ENCODE measurements at regions not wholly inside any gene's neighbourhood (a gene's known extent, or its start where the extent isn't known, plus 50 kb on each side); places are given as distances from the start of the nearest gene placed in this dataset.

- Histone ChIP-seq H3K56ac (ENCODE audit: insufficient read length, low read depth, low read length) (no peak overlapping the region), H2BK120ac (ENCODE audit: low read depth, low read length, poor library complexity, severe bottlenecking) (no peak overlapping the region), H4K8ac (replicated peaks; ENCODE audit: insufficient read length, low read depth, low read length) (no peak overlapping the region), H3K79me1 (ENCODE audit: insufficient read depth, low read depth, low read length, poor library complexity, severe bottlenecking) (no peaks in the 10 kb centered on the region), H3K79me2 (ENCODE audit: insufficient read depth, low read length) (no peaks in the 10 kb centered on the region), H2BK5ac (ENCODE audit: insufficient read length, low read length) (no peak overlapping the region), H3K27ac (ENCODE audit: insufficient read length, low read depth, low read length) (no peak overlapping the region), H3K4ac (ENCODE audit: low read depth, low read length) (no peak overlapping the region), H4K91ac (ENCODE audit: insufficient read length, low read depth, low read length) (no peak overlapping the region), H2AK5ac (ENCODE audit: insufficient read length, low read length) (no peak overlapping the region), H3K27me3 (ENCODE audit: insufficient read depth, low read length) (no peaks in the 10 kb centered on the region), H4K5ac (ENCODE audit: insufficient read length, low read depth, low read length) (no peak overlapping the region), H3K23ac (ENCODE audit: insufficient read length, low read depth, low read length) (no peak overlapping the region), H3K18ac (ENCODE audit: insufficient read length, low read depth, low read length) (no peak overlapping the region), H4K20me1 (ENCODE audit: control insufficient read depth, insufficient read depth, insufficient read length) (no peaks in the 10 kb centered on the region), H3T11ph (ENCODE audit: low read length) (no peak overlapping the region), H3K4me2 (ENCODE audit: insufficient read depth, insufficient read length, low read length) (no peak overlapping the region), H2AFZ (ENCODE audit: low read length) (no peak overlapping the region), H2BK20ac (ENCODE audit: low read depth, low read length, poor library complexity, severe bottlenecking) (no peak overlapping the region), H3K9me3 (ENCODE audit: control insufficient read depth, low read depth, low read length) (no peaks in the 10 kb centered on the region), H2BK12ac (ENCODE audit: insufficient read length, low read depth, low read length) (no peak overlapping the region), H3K4me1 (ENCODE audit: insufficient read depth, low read length) (no peaks in the 10 kb centered on the region), H3K23me2 (ENCODE audit: insufficient read length, low read depth, low read length, poor library complexity, severe bottlenecking) (no peaks in the 10 kb centered on the region), H2BK15ac (ENCODE audit: low read depth, low read length) (no peak overlapping the region), H3K9ac (ENCODE audit: extremely low read depth, insufficient read length, low read length) (no peak overlapping the region), H3K14ac (ENCODE audit: insufficient read depth, low read length) (no peak overlapping the region)
- Mint-ChIP-seq H3K36me3 (ENCODE audit: insufficient read depth in 1 of 3, low read depth in 3 of 3) (no peaks in the 10 kb centered on the region), H3K27ac (no peak overlapping the region; a peak in 1 of 7 replicates), H3K27me3 (ENCODE audit: low read depth) (peaks cover 2% of the 10 kb centered on the region), H3K4me1 (no peaks in the 10 kb centered on the region), H3K9me3 (no peaks in the 10 kb centered on the region; a peak in 1 of 5 replicates), H3K4me3 (no peak overlapping the region)
- DNase-seq = no peak
- no peak for TF ChIP-seq CTCF (conservative IDR thresholded peaks at IDR 0.05)
- no CpG with 5 or more reads among the region's 13 CpGs for WGBS (ENCODE audit: extremely low coverage, insufficient read length, low lambda C conversion rate)
Measured at GRCh38 chr13:65843314-65843731, 1386.8 kb downstream of the PCDH9 start.
